ENCODE measurements at regions not wholly inside any gene's neighbourhood (a gene's known extent, or its start where the extent isn't known, plus 50 kb on each side); places are given as distances from the start of the nearest gene placed in this dataset.

- H3K27ac Mint-ChIP-seq (ENCODE audit: unreplicated experiment), result peak overlapping the region; percentile 59
- peak; percentile 74 for DNase-seq (ENCODE audit: low spot score)
Observed at GRCh38 chr6:28648035-28648877, 122.6 kb downstream of the GPX5 start.

GRCh38 chr6:28648878-28649375, 123.2 kb downstream of the GPX5 start:
- TF ChIP-seq CTCF (IDR thresholded peaks at IDR 0.05; ENCODE audit: unreplicated experiment), result no peak
- no peak for DNase-seq (ENCODE audit: low spot score)
- Mint-ChIP-seq H3K9me3 (ENCODE audit: unreplicated experiment) (no peaks in the 10 kb centered on the region), H3K4me3 (ENCODE audit: unreplicated experiment) (peak overlapping the region; percentile 94), H3K27me3 (ENCODE audit: unreplicated experiment) (peaks cover 9% of the 10 kb centered on the region), H3K36me3 (ENCODE audit: low read depth, unreplicated experiment) (no peaks in the 10 kb centered on the region), H3K27ac (ENCODE audit: unreplicated experiment) (no peak overlapping the region), H3K4me1 (ENCODE audit: unreplicated experiment) (peaks cover 5% of the 10 kb centered on the region)

More at GRCh38 chr6:28648035-28648877, 122.6 kb downstream of the GPX5 start:
- peak overlapping the region; percentile 94 for H3K4me3 Mint-ChIP-seq (ENCODE audit: unreplicated experiment)
- H3K36me3 Mint-ChIP-seq (ENCODE audit: low read depth, unreplicated experiment), result no peaks in the 10 kb centered on the region
- peaks cover 11% of the 10 kb centered on the region for H3K27me3 Mint-ChIP-seq (ENCODE audit: unreplicated experiment)
- TF ChIP-seq CTCF (IDR thresholded peaks at IDR 0.05; ENCODE audit: unreplicated experiment), result no peak
- no peaks in the 10 kb centered on the region for H3K9me3 Mint-ChIP-seq (ENCODE audit: unreplicated experiment)
- H3K4me1 Mint-ChIP-seq (ENCODE audit: unreplicated experiment), result peaks cover 5% of the 10 kb centered on the region

- H3K9me3 Mint-ChIP-seq (ENCODE audit: unreplicated experiment), result no peaks in the 10 kb centered on the region
- H3K27ac Mint-ChIP-seq (ENCODE audit: unreplicated experiment), result no peak overlapping the region
- TF ChIP-seq CTCF (IDR thresholded peaks at IDR 0.05; ENCODE audit: unreplicated experiment), result no peak
- H3K36me3 Mint-ChIP-seq (ENCODE audit: low read depth, unreplicated experiment), result no peaks in the 10 kb centered on the region
- DNase-seq (ENCODE audit: low spot score), result no peak
- H3K27me3 Mint-ChIP-seq (ENCODE audit: unreplicated experiment), result peaks cover 9% of the 10 kb centered on the region
- no peak overlapping the region for H3K4me3 Mint-ChIP-seq (ENCODE audit: unreplicated experiment)
- H3K4me1 Mint-ChIP-seq (ENCODE audit: unreplicated experiment), result peaks cover 5% of the 10 kb centered on the region
Observed at GRCh38 chr6:28651161-28651560, 125.5 kb downstream of the GPX5 start.

- H3K4me1 Mint-ChIP-seq (ENCODE audit: unreplicated experiment), result peaks cover 13% of the 10 kb centered on the region
- H3K36me3 Mint-ChIP-seq (ENCODE audit: low read depth, unreplicated experiment), result peaks cover 6% of the 10 kb centered on the region
- H3K4me3 Mint-ChIP-seq (ENCODE audit: unreplicated experiment), result no peak overlapping the region
- no peak for DNase-seq (ENCODE audit: low spot score)
- no peaks in the 10 kb centered on the region for H3K9me3 Mint-ChIP-seq (ENCODE audit: unreplicated experiment)
- no peak overlapping the region for H3K27ac Mint-ChIP-seq (ENCODE audit: unreplicated experiment)
- TF ChIP-seq CTCF (IDR thresholded peaks at IDR 0.05; ENCODE audit: unreplicated experiment), result no peak
- peaks cover 12% of the 10 kb centered on the region for H3K27me3 Mint-ChIP-seq (ENCODE audit: unreplicated experiment)
Observed at GRCh38 chr6:28653876-28654275, 128.2 kb downstream of the GPX5 start.

GRCh38 chr6:28655164-28655563, 129.5 kb downstream of the GPX5 start:
- Mint-ChIP-seq H3K4me3 (ENCODE audit: unreplicated experiment) (no peak overlapping the region), H3K36me3 (ENCODE audit: low read depth, unreplicated experiment) (peaks cover 6% of the 10 kb centered on the region), H3K4me1 (ENCODE audit: unreplicated experiment) (peaks cover 17% of the 10 kb centered on the region), H3K27ac (ENCODE audit: unreplicated experiment) (no peak overlapping the region), H3K27me3 (ENCODE audit: unreplicated experiment) (peaks cover 12% of the 10 kb centered on the region), H3K9me3 (ENCODE audit: unreplicated experiment) (no peaks in the 10 kb centered on the region)
- TF ChIP-seq CTCF (IDR thresholded peaks at IDR 0.05; ENCODE audit: unreplicated experiment), result no peak
- DNase-seq (ENCODE audit: low spot score), result no peak

All from endothelial cell (in vitro differentiated cells).